HUDEP-2 (cell line): ENCODE measurements at regions not wholly inside any gene's neighbourhood (a gene's known extent, or its start where the extent isn't known, plus 50 kb on each side); places are given as distances from the start of the nearest gene placed in this dataset.
"Not testable (repeated sequence)": the region's sequence is repeated elsewhere in the genome, so short reads cannot be mapped to it uniquely, and the experiment has no call there.

ENCODE experiments used
- DNase-seq, 76 experiments: peaks; one replicate each; lab custom pipeline; 2025; ENCODE audit not compliant: unreplicated experiment in 76 of 76; lab: John Stamatoyannopoulos, UW

DNA sequence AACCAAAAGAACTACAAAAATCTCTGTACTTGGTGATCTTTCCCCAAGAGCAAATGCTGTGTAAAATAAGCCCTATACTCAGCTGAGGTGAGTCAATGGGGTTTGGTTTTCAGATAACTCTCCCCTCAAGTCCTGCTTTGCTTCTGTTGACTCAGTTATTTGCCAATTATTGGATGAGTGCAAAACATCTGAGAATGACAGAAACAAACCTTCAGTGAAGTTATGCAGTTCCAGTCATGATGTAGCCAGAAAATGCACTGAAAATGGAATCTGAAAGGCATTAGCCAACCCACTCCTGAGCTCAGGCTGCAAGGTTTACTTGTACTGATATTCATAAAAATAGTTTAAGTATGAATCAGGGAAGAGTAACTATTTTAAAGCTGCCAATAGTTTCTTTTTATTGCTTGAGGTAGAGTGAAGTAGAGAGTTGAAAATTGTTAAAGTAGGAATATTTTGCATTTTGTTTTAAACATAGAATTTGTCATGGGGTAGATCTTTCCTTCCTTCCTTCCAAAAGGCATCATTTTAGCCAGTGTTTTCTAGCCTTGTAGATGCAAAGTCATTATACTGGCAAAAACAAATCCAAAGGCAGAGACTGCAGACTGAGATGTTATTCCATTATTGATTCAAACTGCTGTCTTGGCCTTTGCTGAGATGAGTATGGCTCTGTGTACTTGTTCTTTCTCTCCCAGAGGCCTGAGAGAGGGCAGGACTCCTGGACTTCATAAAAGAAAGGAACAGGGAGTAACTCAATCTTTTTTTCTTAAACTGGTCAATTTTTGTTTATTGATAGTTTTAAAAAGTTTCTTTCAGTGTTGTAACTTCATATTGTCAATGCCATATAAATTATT lies 215.3 kb downstream of the RND3 start:
- DNase-seq = no peak

GRCh38 chr2:150267651-150268415 lies 219.6 kb downstream of the RND3 start:
- no peak for DNase-seq

GRCh38 chr2:150266931-150267330 lies 220.5 kb downstream of the RND3 start:
- no peak for DNase-seq

DNA sequence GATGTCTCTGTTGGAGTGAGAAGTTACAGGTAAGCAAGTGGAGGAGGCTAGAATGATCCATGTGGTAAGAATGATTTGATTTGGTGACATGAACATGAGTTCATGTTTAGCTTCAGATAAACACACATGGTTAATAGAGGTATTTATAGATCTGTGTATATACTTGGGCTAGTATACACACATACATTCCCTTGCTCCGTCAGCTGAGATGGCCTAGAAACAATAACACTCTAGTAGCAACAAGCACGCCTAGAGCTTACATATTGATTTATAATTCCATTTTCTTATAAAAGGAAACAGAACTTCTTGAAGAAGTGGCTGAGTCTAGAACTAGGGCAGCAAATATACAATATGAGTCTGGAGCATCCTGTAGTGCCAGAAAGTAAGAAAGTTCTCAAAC lies 223.0 kb downstream of the RND3 start:
- no peak for DNase-seq

DNA sequence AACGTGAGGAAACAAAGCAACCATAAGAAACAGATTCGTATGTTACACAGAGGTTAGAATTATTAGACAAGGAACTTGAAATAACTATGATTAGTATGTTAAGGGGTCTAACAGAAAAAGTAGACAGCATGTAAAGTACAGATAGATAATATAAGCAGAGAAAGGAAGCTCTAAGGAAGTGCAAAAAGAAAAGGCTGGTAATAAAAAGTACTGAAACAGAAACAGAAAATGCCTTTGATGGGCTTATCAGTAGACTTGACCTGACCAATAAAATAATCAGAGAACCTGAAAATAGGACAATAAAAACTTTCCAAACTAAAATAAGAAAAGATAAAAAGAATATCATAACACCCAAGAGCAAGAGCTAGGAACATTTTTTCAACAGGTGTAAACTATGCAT lies 225.8 kb downstream of the RND3 start:
- DNase-seq = no peak

- no peak for DNase-seq
Observed at GRCh38 chr2:150260636-150261035, 226.8 kb downstream of the RND3 start.

- DNase-seq = no peak
Observed at GRCh38 chr2:150259746-150260145, 227.7 kb downstream of the RND3 start.

- DNase-seq = no peak
Observed at GRCh38 chr2:150258781-150259307, 228.6 kb downstream of the RND3 start.

DNA sequence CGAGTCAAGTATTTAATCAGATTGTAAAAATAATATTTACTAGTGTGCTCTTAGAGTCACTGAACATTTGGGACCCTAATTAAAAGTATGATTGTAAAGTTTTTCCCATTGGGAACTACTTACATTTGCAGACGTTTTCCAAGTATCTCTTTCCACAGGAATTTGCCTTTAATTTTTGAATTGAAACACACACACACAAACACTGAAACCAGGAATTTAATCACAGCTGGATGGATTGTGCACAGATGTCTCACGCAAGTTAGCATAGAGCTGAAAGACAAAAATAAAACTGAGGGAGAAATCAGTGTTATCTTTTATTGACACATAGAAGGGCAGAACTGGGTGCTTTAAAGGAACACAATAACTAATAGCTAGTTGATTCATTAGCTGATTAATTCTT lies 230.7 kb downstream of the RND3 start:
- no peak for DNase-seq

GRCh38 chr2:150255528-150255927 lies 231.9 kb downstream of the RND3 start:
- no peak for DNase-seq

DNA sequence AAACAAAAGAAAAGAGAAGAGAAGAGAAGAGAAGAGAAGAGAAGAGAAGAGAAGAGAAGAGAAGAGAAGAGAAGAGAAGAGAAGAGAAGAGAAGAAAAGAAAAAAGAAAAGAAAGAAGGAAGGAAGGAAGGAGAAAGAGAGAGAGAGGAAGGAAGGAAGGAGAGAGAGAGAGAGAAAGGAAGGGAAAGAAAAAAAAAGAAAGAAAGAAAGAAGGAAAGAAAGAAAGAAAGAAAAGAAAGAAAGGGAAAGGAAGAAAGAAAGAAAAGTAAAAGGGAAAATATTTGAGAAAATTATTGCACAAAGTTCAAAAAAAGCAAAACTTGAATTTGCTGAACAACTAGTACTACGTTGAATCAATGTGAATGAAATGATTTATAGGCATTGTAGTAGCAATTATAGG lies 237.7 kb downstream of the RND3 start:
- DNase-seq = not testable (repeated sequence)

DNA sequence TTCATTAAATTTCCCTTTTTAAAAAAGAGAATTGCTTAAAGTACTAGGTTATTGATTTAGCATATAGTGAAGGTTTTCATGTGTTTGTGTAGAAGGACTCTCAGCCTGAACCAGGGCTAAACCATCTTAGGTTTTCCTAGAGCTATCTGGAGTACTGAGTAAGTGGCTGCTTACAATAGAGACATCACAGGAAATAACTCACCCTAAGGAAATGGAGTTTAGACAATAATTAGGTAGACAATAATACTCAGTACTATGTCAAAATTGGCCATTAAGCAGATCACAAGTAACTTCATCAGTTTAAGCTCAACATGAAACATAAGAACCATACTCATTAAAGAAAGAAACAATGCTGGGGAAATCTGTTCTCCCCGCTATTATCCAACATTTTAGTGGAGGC lies 240.0 kb downstream of the RND3 start:
- DNase-seq = no peak

- DNase-seq = no peak
Observed at GRCh38 chr2:150234787-150235446, 252.6 kb downstream of the RND3 start.

- DNase-seq = no peak
Observed at GRCh38 chr2:150232871-150233270, 254.6 kb downstream of the RND3 start.

DNA sequence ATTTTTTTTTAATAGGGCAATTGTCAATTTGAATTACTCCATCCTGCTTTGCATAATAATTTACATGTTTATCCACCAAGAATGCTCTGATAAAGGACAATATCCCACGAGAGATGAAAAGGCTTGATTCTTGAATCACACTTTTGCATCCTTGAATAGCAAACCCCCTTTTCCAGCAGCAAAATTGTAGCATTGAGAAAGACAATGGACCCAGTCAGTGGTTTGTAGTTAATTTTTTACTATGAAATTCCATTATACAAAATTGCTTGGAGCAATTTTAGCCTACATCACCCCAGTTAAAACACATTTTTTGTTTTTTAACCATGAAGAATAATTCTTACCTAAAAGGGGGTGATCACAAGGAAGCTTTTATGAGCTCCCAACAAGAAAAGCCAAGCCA lies 255.1 kb downstream of the RND3 start:
- DNase-seq = no peak

DNA sequence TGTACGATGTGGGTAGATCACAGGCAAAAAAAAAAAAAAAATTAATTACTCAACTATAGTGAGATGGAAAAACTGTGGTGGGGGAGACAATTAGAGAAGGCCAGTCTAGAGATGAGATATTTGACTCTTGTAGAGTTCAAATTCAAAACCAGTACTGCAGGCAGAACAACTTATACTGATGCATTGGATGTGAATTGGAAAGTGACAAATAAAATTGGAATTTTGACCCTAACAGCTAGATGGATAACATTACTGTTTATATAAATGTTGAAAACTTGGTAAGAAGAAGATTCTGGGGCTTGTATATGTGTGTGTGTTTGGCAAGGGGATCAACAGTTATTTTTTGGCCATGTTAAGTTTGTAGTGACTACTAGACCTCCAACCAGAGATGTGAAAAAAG lies 256.9 kb downstream of the RND3 start:
- DNase-seq = no peak

DNA sequence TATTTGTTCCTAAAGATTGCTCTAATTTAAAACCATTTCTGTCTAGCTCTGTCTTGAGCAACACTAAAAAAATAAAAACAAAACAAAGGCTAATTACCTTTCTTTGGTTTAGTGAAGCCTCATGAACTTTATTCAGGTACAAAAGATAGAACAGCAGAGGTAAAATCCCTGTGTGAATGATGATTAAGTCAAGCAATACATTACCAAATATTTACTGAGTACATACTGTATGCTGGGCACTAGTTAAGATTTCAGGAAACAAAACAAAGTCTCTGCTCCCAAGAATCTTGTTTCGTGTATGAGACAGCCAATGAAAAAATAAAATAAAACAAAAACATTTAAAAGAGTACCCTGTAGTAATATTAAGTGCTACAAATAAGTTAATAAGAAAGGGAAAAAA lies 257.5 kb downstream of the RND3 start:
- DNase-seq = no peak

GRCh38 chr2:150228936-150229335 lies 258.5 kb downstream of the RND3 start:
- DNase-seq = no peak

DNA sequence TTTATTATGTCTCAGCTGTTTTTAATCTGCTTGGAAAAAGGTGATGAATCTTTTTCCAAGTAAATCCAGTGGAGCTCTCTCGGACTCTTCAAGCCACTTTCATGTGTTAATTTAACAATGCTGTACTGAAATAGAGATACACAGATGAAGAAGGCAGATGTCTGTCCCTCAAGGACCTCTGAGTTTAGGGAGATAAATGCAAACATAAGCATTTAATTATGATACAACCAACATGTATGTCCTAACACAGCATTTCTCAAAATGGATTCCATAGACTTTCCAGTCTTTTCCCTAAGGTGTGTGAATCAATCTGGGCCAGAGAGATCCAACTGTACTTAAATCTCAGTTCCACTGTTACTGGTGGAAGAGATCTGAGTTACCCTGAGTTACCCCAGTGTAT lies 262.4 kb downstream of the RND3 start:
- DNase-seq = no peak

GRCh38 chr2:150224321-150224720 lies 263.1 kb downstream of the RND3 start:
- no peak for DNase-seq

GRCh38 chr2:150222942-150223341 lies 264.5 kb downstream of the RND3 start:
- no peak for DNase-seq
